ENCODE measurements at regions not wholly inside any gene's neighbourhood (a gene's known extent, or its start where the extent isn't known, plus 50 kb on each side); places are given as distances from the start of the nearest gene placed in this dataset.

DNA sequence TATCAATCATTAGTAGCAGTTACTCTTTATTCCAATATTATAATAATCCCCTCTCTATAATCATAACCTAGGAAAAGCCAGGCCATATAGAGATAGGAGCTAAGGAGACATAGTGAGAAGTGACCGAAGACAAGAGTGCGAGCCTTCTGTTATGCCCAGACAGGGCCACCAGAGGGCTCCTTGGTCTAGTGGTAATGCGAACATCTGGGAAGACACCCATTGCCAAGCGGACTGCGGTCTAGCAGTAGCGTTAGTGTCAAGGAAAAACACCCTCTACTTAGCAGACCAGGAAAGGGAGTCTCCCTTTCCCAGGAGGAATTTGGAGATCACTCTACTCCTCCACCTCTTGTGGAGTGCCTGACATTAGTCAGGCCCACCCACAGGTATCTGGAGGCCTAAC is 920.9 kb downstream of the CDY2B start:
- FAIRE-seq (no peak), DNase-seq (ENCODE audit: insufficient read length, low spot score) (no peak)
- TF ChIP-seq POLR2AphosphoS5 (IDR thresholded peaks at IDR 0.05; ENCODE audit: low read depth, low read length) (no peak), TAF1 (IDR thresholded peaks at IDR 0.05; ENCODE audit: low read depth, low read length) (no peak), POU2F2 (IDR thresholded peaks at IDR 0.05; ENCODE audit: low read depth, low read length) (no peak), POLR2A (IDR thresholded peaks at IDR 0.05; ENCODE audit: low read depth, low read length) (no peak), PAX5 (IDR thresholded peaks at IDR 0.05; ENCODE audit: insufficient read depth, low read length, severe bottlenecking) (no peak), SPI1 (IDR thresholded peaks at IDR 0.05; ENCODE audit: low read depth, low read length) (no peak)

DNA sequence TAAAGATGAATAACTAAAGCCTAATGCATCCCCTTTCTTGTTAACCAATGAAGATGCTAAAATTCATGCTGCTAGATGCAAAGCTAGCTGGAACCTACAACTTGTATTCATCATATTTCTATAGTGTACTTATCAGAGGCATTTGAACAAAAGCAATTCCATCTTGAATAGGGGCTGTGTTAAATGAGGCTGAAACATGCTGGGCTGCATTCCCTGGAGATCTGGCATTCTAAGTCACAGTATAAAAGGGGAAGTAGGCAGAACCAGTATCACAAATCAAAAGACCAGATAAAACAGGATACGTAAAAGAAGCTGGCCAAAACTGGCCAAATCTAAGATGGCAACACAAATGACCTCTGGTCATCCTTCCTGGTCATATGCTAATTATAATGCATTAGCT is 932.8 kb downstream of the CDY2B start:
- DNase-seq (ENCODE audit: insufficient read length, low spot score) (no peak), FAIRE-seq (no peak)
- TF ChIP-seq POU2F2 (IDR thresholded peaks at IDR 0.05; ENCODE audit: low read depth, low read length): no peak
- no peak for TF ChIP-seq SPI1 (IDR thresholded peaks at IDR 0.05; ENCODE audit: low read depth, low read length)
- TF ChIP-seq POLR2AphosphoS5 (IDR thresholded peaks at IDR 0.05; ENCODE audit: low read depth, low read length): no peak
